DMS114 treated with DMSO at 0.1 percent for 48 hours (cell line): ENCODE measurements at regions not wholly inside any gene's neighbourhood (a gene's known extent, or its start where the extent isn't known, plus 50 kb on each side); places are given as distances from the start of the nearest gene placed in this dataset.
A peak's percentile ranks its signal among the peaks of the same experiment; 100 is the strongest.

Experiments
- DNase-seq: peaks from one replicate; lab custom pipeline; 2025; ENCODE audit not compliant: unreplicated experiment; lab: John Stamatoyannopoulos, UW

- DNase-seq, result no peak
Measured at GRCh38 chrX:95029571-95029970, 1355.6 kb downstream of the FAM133A start.

GRCh38 chrX:95040104-95040503 is 1366.1 kb downstream of the FAM133A start:
- DNase-seq, result no peak

GRCh38 chrX:95044331-95044730 is 1370.3 kb downstream of the FAM133A start:
- no peak for DNase-seq

GRCh38 chrX:95055991-95056390 is 1382.0 kb downstream of the FAM133A start:
- DNase-seq, result no peak

GRCh38 chrX:95056901-95057300 is 1382.9 kb downstream of the FAM133A start:
- DNase-seq, result no peak

- no peak for DNase-seq
Measured at GRCh38 chrX:95057341-95057740, 1383.3 kb downstream of the FAM133A start.

GRCh38 chrX:95058815-95059214 is 1384.8 kb downstream of the FAM133A start:
- DNase-seq, result no peak

GRCh38 chrX:95059909-95060308 is 1385.9 kb downstream of the FAM133A start:
- no peak for DNase-seq

- no peak for DNase-seq
Measured at GRCh38 chrX:95063554-95063953, 1389.5 kb downstream of the FAM133A start.

- no peak for DNase-seq
Measured at GRCh38 chrX:95065151-95065550, 1391.1 kb downstream of the FAM133A start.

GRCh38 chrX:95071052-95071451 is 1397.0 kb downstream of the FAM133A start:
- no peak for DNase-seq

GRCh38 chrX:95071621-95072020 is 1397.6 kb downstream of the FAM133A start:
- no peak for DNase-seq

GRCh38 chrX:95076449-95076848 is 1402.4 kb downstream of the FAM133A start:
- peak; percentile 0 for DNase-seq

- no peak for DNase-seq
Measured at GRCh38 chrX:95101851-95102390, 1427.9 kb downstream of the FAM133A start.

- DNase-seq, result no peak
Measured at GRCh38 chrX:95117556-95117955, 1443.5 kb downstream of the FAM133A start.

- DNase-seq, result no peak
Measured at GRCh38 chrX:95145848-95146490, 1472.0 kb downstream of the FAM133A start.

- no peak for DNase-seq
Measured at GRCh38 chrX:95152810-95153209, 1478.8 kb downstream of the FAM133A start.

GRCh38 chrX:95156566-95156965 is 1482.6 kb downstream of the FAM133A start:
- DNase-seq, result no peak
